GM18511 (cell line): ENCODE measurements at regions not wholly inside any gene's neighbourhood (a gene's known extent, or its start where the extent isn't known, plus 50 kb on each side); places are given as distances from the start of the nearest gene placed in this dataset.
"Not testable (repeated sequence)": the region's sequence is repeated elsewhere in the genome, so short reads cannot be mapped to it uniquely, and the experiment has no call there.

Experiments
- ATAC-seq: cut with Tn5 transposase; IDR thresholded peaks from one replicate; pipeline ENCODE4 v1.9.1; 2021; ENCODE audit warnings: mild to moderate bottlenecking, moderate library complexity; ENCODE audit not compliant: unreplicated experiment

DNA sequence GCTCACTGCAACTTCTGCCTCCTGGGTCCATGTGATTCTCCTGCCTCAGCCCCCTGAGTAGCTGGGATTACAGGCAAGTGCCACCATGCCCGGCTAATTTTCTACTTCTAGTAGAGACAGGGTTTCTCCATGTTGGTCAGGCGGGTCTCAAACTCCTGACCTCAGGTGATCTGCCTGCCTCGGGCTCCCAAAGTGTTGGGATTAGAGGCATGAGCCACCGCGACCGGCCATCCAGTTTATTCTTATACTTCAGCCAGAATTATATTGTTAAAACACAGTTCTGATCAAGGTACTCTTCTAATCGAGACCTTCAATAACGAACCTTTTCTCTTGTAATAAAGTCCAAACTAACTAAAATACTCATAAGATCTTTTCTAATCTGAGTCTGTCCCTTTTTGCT, 119.6 kb upstream of the FAR2 start:
- not testable (repeated sequence) for ATAC-seq

DNA sequence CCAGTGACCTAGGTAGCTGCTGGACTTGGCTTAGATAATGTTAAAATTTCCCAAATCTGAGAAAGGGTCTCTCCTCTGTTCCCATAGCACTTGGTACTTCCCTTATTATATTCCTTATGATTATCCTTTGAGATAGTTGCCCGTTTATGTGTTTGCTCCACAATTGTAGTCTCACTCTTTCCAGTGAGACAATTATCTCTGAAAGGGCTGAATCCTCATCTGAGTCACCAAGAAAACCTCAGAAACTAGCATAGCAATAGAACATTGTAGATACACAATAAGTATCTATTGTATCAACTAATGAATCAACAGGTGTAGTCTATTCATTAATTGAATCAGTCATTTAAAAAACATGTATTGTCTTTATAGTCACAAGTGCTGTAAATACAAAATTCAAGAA, 119.1 kb upstream of the FAR2 start:
- ATAC-seq: no peak

DNA sequence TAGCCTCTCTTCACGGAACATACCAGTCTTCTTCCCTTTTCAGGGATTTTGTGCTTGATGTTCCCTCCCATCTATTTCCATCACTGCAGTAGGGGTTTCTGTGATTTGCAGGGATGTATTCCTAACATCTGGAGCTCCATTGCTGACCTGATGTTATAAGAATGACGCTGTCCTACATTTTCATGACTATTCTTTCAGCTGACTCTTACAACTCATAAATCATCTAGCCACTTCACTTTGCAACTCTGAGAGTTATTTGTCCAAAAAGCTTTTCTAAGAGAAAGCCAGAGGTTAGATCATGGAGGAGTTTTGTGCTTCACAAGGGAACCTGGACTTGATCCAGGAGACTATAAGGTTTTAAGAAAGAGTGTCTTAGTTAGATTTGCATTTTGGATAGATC, 116.6 kb upstream of the FAR2 start:
- ATAC-seq: no peak

DNA sequence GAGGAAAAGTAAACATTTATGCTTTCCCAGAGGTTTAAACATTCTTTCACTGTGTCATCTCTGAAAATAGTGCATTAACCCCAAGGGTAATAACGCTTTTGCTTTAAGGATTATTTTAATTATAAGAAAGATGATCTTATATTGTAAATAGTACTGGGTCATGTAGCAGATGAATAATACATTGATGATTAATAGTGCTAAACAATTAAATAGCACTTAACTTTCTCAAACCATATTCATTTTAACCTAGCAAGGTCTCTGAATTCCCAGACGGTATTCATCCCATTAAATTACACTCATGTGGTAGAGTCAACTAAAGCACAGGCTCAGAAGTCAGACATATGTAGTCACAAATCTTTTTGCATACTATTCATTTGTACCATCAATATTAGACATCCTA, 115.6 kb upstream of the FAR2 start:
- no peak for ATAC-seq

DNA sequence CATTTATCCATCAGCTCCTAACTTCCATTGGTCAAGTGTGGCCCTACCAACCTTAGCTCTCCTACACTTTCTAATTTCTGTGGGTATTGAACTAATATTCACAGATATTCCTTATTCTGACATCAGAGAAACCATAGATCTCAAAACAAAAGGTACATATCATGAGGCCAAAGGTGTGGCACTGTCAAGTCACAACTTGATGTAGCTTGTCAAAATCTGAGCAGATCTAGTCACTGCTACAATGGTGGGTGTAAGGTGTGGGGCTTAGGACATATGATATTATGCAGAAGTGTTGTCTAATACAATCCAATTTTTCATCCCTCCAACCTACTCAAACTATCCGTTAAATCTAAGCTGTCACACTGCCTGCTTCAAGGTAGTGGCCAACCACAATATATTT, 114.0 kb upstream of the FAR2 start:
- ATAC-seq: no peak

DNA sequence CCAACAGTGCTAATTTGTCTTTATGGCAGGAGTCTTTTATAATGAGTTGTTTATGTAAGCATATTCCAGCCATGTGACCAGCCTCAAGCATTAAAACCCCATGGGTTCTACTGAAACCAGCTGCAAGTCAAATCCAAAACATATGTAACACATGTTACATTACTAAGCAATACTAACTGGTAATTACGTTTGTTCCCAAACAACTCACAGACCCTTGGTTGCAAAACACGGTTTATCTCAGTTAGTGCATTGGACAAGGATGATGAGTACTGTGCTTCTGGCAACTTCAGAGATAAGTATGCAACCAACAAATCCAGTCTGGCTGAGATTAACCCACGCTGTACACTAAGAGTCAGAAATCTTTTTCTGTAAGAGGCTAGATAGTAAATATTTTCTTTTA, 110.1 kb upstream of the FAR2 start:
- ATAC-seq: no peak

DNA sequence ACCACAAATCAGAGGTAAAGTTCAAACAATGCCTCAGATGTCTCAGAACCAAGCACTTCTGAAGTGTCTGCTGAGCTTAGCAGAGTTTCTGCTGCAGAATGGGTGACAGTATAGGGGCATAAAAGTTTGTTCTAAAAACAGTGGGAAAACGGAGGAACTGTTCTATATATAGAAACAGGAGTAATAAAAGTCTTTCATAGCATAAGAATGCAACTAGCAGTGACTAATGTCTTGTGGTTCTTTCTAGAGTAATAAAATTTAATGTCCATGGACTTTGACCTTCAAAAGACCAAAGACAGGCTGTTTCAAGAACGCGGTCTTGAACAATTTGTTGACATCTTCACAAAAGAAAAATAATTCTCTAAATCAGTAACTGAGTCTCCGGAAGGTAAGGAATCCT, 107.5 kb upstream of the FAR2 start:
- ATAC-seq: peak; percentile 50

DNA sequence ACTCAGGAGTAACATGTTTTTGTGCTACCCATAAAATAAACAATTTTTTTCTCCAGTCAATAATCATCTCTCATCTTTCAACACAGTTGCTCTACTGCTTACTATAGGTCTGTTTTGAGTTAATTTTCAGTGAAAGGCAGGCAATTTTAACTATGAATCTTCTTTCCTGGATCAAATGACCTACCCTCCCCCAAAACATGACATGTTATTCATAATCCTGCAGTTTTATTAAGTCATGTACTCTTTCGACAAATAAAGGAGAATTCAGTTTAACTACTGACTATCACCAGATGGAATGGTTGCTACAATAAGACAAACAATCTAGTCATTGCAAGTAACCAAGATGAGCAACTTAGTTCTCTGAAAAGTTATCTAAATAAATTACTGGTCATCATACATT, 106.0 kb upstream of the FAR2 start:
- no peak for ATAC-seq

DNA sequence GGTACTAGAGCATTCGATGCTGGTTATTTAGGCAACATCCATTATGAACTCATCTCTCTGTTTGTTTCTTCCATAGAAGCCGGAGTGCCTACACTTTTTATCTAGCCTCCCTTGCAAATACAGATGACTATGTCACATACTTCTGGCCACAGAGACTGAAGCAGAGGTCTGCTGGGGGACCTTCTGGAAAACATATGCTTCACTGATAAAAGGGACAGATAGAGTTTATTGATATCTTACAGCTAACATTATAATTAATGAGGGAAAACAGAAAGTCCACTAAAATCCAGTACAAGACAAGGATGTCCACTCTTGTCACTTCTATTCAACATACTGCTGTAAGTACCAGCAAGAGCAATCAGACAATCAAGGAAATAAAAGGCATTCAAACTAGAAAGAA, 104.3 kb upstream of the FAR2 start:
- ATAC-seq: no peak

DNA sequence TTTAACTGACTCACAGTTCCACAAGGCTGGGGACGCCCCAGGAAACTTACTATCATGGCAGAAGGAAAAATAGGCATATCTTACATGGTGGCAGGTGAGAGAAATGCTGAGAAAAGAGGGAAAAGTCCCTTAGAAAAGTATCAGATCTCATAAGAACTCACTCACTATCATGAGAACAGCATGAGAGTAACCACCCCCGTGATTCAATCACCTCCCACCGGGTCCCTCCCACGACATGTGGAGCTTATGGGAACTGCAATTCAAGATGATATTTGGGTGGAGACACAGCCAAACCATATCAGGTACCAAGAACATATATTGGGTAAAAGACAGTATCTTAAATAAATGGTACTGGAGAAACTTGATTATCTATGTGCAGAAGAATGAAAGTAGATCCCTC, 100.3 kb upstream of the FAR2 start:
- no peak for ATAC-seq

DNA sequence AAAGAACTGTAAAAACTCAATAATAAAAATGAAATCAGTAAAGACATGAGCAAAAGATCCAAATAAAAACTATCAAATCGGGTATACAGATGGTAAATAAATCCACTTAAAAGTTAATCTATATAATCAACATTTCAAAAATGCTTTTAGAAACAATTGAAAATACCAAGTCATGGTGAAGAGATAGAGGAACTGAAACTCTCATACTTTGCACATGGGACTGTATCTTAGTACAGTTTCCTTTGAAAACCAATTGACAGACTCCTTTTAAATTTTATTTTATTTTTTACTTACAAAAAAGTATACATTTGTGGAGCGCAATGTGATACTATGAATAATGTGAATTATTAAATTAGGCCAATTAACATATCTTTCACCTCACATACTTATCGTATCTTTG, 98.6 kb upstream of the FAR2 start:
- peak; percentile 94 for ATAC-seq

DNA sequence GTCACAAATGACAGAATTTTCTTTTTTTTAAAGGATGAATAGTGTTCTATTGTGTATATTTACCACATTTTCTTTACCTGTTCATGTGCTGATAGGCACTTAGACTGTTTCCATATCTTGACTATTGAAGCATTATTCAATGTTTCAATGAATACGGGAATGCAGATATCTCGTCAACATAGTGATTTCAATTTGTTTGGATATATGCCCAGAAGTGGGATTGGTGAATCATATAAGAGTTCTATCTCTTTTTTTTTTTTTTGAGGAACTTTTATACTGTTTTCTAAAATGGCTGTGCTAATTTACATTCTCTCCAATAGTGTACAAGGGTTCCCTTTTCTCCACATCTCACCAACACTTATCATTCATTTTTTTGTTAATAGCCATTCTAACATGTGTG, 97.9 kb upstream of the FAR2 start:
- no peak for ATAC-seq

DNA sequence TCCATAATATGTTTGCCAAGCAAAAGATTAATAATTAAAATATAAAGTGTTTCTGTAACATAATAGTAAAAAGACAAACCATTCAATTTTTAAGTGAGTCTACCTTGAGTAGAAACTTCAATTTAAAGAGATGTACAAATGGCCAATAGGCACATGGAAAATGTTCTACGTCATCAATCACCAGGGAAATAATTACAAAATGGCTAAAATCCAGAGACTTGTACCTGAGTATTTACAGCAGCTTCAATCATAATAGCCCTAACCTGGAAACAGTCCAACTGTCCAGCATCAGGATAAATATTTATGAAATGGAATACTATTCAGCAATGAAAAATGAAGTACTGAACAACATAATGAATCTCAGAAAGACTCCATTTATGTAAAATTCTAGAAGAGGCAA, 95.5 kb upstream of the FAR2 start:
- peak; percentile 61 for ATAC-seq

DNA sequence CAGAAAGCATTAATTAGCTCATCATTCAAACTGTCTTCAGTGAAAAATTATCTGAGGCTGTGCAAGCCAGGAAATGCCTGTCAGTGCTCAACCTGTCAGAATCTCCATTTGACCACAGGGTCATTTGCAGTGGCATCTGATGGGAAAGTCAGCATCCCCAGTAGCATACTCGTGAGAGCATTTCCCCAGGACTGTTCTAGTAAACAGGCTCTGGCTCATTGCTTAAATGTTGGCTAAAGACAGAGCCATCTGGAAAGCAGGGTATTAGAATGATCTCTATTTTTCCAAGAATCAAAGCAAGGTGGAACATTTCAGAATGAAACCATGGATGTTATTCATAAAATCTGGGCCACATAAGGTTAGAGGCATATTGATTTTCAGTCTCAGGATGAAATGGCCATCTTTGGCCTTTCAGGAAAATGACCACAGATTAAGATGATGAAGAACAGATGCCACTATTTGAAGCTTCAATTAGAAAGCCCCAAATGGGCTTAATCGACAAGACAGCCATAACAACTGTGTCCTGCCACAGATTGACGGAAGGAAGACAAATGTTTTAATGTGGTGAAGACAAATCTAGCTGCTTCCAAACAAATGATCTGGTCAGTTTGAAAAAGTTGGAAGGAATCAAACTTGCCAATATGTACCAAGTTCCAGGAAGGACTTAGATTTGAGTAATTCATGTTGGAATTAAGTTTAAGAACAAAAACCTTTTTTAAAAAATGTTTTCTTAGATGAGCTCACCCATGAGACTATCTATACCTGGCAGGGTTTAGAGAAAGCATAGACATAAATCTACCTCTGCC, 94.0 kb upstream of the FAR2 start:
- ATAC-seq: no peak

DNA sequence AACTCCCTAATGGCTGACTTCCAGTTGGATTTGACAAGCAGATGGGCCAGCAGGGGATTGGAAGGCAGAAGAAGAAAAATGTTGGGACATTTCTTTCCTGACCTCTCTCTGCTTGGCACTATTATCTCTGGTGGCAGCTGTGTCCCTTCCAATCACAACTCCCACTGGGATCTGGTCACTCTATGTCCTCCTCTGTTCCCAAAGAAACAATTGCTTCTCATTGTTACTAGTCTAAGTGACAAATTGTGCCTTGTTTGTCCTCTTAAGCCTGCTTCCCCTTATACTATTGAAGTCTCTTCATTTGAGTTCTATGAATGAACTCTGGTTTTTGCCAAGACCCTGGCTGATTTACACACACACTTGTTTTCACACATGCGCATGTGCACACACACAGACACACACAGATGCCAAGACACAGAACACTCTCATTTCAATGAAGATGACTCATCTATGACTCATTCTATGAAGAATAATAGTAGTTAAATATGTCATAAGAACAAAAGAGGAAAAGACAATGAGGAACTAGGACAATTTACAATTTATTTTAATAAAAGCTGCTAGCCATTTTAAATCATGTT, 83.0 kb upstream of the FAR2 start:
- ATAC-seq: no peak

DNA sequence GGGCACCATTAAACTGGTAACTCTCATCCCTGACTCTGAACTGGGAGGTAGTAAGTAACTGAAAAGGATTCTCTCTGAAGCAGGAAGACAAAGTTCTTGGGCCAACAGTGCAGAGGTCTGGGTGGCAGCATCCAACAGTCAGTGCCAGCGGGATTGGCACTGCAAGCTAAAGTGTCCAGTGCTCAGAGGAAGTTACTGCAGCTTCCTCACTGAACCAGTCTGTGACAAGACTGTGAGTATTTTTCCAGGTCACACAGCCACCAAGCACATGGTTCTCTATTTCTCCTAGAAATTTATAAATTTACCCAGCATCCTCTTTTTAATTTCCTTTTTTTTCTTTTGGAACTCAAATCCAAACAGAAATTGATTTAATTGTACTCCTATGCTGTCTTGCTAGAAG, 81.6 kb upstream of the FAR2 start:
- ATAC-seq: no peak

DNA sequence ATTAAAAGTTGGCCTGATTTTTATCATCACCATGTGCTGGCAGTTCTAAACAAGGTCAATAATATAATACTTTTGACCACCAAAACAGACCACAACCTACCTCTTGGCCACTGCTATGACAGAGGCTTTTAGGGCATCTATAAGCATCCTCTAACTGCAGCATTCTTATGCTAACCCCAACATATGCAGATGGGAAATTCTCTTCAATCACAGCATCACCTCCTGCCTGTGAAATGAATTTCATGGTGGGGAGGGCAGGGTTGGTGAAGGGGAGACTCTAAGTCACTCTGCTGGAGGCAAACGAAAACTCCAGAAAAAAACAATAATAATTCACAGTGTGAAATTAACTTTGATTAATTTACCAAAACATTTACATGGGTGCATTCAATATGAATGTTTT, 78.8 kb upstream of the FAR2 start:
- no peak for ATAC-seq

DNA sequence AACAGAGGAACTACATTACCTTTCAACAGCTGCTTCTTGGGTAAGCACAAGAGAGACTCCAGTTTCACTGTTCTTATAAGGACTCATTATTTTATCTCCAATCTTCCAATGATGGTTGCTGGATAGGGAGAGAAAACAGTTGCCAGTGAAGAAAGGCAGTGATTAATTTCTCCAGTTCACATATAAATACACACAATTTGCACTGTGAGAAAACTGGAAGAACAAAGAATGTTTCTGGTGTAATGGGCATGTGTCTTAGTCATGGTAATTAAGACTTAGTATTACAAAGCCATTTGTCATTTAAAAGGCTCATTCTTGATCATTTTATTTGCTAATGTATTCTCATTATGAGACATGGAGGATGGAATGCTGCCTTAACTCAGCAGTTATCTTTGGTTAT, 78.0 kb upstream of the FAR2 start:
- ATAC-seq: no peak

DNA sequence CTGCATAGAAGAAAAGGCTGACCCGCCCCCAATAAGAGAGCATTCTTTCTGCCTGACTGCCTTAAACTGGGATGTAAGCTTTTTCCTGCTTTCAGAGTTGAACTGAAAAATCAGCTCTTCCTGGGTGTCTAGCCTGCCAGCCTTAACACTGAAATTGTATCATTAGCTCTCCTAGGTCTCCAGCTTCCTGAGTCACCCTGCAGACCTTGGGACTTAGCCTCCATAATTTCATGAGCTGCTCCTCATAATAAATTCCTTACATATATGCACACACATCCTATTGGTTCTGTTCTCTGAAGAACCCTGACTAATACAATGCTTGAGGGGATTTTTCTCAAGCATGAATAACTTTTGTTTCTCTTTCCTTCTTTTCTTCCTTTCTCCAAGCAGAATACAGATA, 76.4 kb upstream of the FAR2 start:
- no peak for ATAC-seq

DNA sequence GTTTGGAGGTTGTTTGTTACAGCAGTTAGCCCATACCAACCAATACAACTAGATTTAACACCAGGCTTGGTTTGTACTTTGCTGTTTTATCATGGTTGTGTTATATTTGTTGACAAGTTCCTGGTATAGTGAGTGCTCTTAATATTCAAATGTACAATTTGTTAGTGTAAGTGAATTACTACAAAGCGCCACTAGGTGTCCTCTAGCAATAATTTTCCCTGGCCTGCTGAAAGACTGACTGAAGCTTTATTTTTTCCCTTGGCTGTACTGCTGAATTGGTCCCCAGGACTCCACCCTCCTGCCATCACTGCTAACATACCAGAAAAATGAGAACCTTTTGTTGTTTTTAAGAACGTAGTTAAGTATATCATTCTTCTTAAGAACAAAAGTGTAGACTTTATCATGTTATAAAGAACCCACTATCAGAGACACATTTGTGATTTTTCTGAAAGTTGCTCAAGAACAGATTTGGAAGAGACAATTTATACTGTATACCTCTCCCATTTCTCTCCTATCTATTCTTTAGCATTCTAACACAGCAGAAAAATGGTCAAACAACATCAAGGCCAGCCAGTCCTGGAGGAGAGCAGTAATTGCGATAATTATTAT, 75.3 kb upstream of the FAR2 start:
- ATAC-seq: peak; percentile 79

DNA sequence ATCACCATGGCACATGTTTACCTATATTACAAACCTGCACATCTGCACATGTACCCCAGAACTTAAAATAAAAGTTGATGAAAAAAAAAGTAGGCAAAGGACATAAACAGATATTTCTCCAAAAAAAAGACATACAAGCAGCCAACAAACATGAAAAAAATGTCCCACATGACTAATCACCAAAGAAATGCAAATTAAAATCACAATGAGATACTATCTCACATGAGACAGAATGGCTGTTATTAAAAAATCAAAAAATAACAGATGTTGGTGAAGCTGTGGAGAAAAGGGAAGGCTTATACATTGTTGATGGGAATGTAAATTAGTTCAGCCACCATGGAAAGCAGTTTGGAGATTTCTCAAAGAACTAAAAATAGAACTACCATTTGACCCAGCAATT, 68.0 kb upstream of the FAR2 start:
- no peak for ATAC-seq

DNA sequence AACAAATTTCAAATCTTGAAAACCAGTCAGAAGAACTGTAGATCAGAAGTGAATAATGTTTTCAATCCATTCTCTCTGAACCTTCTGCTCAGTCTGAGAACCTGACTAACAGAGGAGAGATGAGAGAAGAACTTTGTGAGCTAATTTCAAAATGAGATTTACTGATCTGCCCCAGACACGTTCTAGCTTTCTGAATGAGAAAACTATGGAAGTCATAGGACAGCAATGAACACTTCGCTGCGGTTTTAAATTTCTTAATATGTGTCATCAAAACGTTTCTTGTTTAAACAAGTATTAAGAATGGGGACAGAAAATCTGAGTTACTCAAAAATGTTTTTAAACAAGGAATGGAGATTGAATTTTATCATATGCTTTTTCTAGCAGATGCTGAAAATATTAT, 66.6 kb upstream of the FAR2 start:
- peak; percentile 51 for ATAC-seq
